GOT3 (cell line): ENCODE measurements at regions not wholly inside any gene's neighbourhood (a gene's known extent, or its start where the extent isn't known, plus 50 kb on each side); places are given as distances from the start of the nearest gene placed in this dataset.

Experiments
- DNase-seq: peaks from one replicate; lab custom pipeline; 2025; ENCODE audit warnings: mixed read lengths; lab: John Stamatoyannopoulos, UW

GRCh38 chr2:204012072-204012653 lies 75.6 kb downstream of the ICOS start:
- no peak for DNase-seq

GRCh38 chr2:204015118-204015843 lies 78.7 kb downstream of the ICOS start:
- no peak for DNase-seq

DNA sequence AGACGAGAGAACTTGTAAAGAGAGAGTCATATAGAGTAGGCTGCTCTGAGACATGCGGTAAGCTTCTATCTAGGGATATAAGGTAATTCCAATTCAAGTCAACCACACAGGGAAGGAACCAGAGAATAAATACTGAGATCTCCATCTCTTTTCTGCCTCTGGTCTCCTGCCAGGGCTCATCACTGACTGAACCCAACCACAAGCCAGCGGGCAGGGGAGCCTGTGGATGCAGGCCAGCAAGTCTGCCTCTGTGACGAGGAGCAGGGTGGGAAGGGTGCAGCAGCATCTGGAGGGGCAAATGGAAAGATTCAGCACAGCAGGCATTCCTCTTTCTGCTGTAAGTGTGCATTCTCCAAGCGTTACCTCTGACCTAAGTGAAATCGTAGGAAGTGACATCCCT lies 82.2 kb downstream of the ICOS start:
- no peak for DNase-seq

GRCh38 chr2:204019572-204020501 lies 83.3 kb downstream of the ICOS start:
- DNase-seq = no peak

DNA sequence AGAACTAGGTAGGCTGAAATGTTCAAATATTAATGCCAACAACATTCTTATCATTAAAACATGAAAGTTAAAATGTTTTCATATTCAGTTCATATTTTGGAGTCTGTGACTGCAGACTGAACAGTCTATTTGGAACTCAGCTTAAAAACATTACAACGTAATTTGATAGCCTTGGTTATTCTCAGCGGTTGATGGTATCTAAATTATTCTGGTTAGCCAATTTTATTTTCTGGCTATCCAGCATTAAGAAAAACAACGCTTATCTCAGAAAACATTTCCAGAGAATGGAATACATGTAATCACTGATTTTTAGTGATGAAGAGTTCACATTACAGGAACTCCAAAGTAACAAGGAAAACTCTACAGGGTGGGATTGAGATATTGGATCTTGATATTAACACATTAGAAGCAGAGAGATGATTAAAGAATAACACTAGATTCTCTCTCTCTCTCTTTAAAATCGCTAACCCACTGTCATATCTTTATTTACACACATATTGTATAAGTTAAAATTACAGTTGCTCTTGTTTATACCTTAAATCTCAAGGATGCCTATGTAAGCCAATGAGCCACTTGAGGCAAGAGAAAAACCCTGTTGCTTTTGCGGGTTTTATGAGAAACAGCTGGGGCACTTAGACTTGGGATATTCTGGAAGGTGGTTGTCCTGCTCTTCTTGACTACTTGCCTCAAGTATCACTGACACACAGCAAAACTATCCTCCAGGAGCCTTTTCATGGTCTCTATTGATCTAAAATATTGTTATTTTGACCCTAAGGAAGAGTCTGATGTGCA lies 84.9 kb downstream of the ICOS start:
- no peak for DNase-seq

DNA sequence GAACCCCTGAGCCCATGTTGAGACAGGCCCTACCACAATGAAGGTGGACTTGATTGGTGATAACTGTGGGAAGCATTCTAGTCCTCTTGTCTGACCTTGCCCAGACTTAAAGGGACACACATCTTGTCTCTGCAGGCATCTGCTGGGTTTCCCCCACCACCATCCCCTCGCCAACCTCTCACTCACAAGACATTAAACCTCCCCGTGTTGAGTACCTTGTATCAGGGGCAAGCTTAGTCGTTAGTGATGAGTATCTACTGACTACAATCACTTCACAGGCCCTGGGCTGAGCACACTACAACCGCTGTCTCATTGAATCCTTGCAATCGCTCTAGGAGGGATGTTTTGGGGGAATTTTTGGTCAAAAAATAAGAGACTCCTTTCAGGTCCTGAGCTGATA lies 86.0 kb downstream of the ICOS start:
- DNase-seq = no peak

GRCh38 chr2:204023088-204023487 lies 86.5 kb downstream of the ICOS start:
- DNase-seq = no peak

DNA sequence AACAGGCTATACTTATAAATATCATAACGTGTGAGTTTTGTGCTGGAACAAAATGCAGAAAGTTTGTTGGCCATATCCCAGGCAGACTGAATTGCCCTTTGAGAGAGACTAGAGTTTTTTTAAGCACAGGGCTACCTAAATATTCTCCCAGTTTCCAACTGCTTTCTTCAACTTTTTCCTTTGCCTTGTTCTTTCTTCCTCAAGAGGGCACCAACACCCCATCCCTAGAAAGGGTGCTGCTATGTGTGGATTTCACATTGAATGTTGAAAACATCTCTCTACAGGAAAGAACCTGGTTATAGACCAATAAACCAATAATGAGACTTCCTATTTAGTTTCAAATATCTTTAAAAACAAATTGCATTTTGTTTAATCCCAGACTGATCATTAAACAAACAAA lies 87.9 kb downstream of the ICOS start:
- DNase-seq = no peak

GRCh38 chr2:204024906-204025475 lies 88.4 kb downstream of the ICOS start:
- no peak for DNase-seq

GRCh38 chr2:204026294-204026693 lies 89.7 kb downstream of the ICOS start:
- no peak for DNase-seq

DNA sequence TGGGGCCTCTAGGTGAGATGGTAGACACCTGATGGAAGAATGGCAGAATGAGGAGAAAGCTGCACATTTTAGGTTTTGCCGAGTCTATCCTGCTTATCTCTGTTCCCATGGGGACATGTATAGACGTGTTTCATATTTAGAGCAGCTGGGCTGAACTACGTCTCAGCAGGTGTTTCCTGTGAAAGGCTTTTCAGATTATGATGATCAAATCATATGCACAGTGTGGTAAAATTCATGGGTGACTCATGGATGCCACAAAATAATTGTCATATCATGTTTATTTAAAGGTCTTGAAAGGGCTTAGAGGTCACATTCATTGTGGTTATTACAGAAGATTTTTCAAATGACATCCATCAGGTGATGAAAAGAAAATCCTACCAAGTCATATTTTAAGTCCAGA lies 90.5 kb downstream of the ICOS start:
- no peak for DNase-seq

DNA sequence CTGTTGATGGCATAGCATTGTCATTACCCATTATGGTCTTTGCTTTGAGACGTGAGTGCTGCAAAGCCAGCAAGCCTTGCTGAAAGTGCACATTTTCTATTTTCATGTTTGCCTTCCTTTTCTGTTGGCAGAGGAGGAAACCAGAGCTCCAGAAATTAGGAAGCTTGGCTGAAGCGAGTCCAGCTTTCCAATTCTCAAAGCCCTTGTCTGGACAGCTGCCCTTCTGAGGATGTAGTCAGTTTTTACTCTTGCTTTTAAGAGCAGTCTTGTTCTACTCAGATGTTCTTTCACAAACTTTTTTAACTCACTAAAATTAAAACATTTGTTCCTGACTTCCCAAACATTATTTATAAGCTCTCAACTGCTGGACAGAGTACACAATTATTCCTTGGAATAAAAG lies 93.8 kb downstream of the ICOS start:
- DNase-seq = no peak

GRCh38 chr2:204031056-204031455 lies 94.5 kb downstream of the ICOS start:
- no peak for DNase-seq

DNA sequence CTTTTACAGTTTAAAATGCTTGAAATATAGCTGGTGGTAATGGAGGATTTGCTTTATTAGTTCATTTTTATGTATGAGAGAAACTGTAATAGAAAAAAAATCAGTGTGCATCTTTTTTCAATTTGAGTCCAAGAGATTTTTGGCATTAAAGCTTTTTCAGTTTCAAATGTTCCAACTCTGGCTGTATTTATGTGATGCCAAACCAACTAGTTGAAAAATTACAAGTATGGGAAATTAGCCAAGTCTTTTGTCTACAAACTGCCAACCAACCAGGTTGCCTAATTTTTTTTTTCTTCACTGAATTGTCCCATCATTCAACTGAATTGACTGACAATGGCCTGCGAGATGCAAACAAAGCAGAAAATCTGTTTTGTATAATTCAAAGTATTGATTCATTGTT lies 95.7 kb downstream of the ICOS start:
- no peak for DNase-seq

DNA sequence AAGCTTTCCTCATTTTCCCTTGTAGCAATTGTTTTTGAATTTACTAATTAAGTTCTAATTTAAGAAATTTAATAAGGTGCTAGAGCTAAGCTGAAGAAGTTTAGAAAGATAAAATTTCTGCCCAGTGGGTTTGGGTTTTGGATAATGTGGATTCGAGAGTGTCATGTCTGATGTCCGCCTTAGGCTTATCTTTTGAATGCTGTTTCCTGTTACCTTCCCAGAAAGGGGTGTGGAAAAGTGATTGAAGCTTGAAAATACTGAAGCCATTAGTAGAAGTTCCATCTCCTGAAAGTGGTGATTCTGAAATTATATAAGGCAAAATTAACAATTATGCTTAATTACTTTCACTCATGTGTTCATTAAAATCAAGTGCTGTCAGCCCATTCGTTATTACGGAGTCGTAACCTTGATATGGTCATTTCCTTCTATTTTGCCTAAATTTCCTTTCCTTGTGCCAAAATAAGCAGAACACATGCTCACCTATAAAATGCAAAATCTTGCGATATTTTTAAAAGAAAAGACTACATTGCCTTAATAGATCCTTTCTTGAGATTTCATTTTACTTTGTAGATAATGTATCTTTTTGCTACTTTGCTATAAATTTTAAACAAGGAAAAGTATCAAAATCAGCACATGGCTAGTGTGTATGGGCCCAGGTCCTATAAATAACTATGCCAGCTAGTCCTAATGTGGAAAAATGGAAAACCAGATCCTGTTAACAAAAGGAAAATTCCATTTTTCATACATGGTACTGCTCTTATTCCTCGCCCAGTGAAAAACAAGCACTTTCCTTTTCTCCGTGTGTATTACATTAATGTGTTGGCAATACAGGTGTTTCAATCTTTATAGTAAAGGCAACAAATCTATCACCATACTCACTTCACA lies 97.3 kb downstream of the ICOS start:
- DNase-seq = no peak

GRCh38 chr2:204036706-204037105 lies 100.1 kb downstream of the ICOS start:
- DNase-seq = no peak

GRCh38 chr2:204037286-204037685 lies 100.7 kb downstream of the ICOS start:
- no peak for DNase-seq

DNA sequence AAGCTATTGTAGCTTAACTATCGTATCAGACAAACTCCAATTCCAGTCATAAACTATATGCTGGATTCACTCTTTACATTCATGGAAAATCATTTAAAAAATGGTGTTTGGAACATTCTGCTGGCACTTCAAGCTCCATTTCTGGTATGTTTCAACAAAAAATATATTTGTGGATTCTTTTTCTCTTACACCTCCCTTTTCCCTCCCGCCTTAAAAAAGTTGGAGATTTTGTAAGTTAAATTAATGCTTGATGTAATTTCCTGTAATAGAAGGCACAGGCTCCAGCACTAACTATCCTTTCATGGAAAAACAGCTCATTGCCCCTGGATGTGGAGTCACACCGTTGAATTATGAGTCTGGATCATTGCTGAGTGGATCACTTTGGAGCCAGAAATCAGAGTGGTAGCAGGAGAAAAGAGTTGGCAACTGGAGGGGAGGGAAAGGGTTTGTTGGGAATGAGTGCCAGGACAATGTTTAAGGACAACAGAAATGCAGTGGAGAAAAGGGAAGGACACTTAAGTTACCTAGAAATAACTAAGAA lies 102.8 kb downstream of the ICOS start:
- DNase-seq = no peak

DNA sequence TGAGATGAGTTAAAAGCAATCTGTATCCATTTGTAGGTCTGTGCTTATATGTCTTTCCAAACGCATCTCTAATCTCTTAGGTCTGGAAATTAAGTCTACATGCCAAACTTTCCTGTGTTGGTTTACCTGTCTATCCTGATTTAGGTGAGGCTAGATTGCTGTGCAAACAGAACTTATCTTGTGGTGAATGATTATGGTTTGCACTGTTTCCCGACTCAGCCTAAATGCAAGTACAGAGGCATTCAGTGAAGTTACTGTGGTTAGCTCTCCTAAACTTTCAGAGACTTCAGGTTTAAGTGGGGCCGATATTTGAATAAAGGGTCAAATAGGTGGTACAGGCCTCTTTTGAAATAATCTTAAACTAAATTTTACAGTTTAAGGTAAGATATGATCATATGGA lies 103.5 kb downstream of the ICOS start:
- DNase-seq = no peak

DNA sequence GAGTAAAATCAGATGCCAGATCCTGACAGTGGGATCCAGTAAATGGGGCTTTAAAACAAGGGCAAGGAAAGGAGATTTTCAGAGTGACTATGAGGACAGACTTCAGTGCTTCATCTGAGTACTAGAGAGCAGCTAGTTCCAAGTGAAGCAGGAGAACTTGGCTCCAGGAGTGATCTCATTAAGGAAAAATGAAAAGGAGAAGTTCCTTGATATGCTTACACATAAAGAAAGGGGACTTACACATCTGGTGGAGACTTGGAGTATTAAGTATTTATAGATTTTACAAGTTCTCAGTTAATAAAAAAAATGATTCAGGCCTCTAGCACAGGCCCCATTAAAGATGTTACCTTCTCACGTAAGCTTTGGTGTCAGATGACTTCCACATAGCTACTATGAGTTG lies 105.8 kb downstream of the ICOS start:
- DNase-seq = no peak
